KMS-11 (cell line): ENCODE measurements at regions not wholly inside any gene's neighbourhood (a gene's known extent, or its start where the extent isn't known, plus 50 kb on each side); places are given as distances from the start of the nearest gene placed in this dataset.
"Not testable (repeated sequence)": the region's sequence is repeated elsewhere in the genome, so short reads cannot be mapped to it uniquely, and the experiment has no call there.

Source experiments
- H2AFZ ChIP-seq: fragments of 200-600 bp; sonication (generic); 2 replicates; pipeline ENCODE4 v1.6.1; 2016; ENCODE audit warnings: antibody characterized with exemption, mixed run types, low read depth
- H3K27ac ChIP-seq: fragments of 200-600 bp; sonication (generic); 2 replicates; pipeline ENCODE4 v1.6.1; 2016; ENCODE audit warnings: mild to moderate bottlenecking, mixed run types
- H3K27me3 ChIP-seq: fragments of 200-600 bp; sonication (generic); 2 replicates; pipeline ENCODE4 v1.6.1; 2017; ENCODE audit warnings: mild to moderate bottlenecking, low read depth, mixed run types, moderate library complexity; ENCODE audit not compliant: insufficient read depth
- H3K36me3 ChIP-seq: fragments of 200-600 bp; sonication (generic); 2 replicates; pipeline ENCODE4 v1.6.1; 2017; ENCODE audit warnings: mild to moderate bottlenecking, mixed run types; ENCODE audit not compliant: insufficient read depth
- H3K4me1 ChIP-seq: fragments of 200-600 bp; sonication (generic); 2 replicates; pipeline ENCODE4 v1.6.1; 2016; ENCODE audit warnings: mild to moderate bottlenecking, low read depth, mixed run types; ENCODE audit not compliant: poor library complexity, severe bottlenecking
- H3K4me2 ChIP-seq: fragments of 200-600 bp; sonication (generic); 2 replicates; pipeline ENCODE4 v1.7.0; 2016; ENCODE audit warnings: mild to moderate bottlenecking, mixed run types
- H3K4me3 ChIP-seq: fragments of 200-600 bp; sonication (generic); IDR thresholded peaks from 2 replicates; pipeline ENCODE4 v1.6.1; 2017; ENCODE audit warnings: low read depth, low read length, mixed read lengths; ENCODE audit not compliant: insufficient read depth
- H3K79me2 ChIP-seq: fragments of 200-600 bp; sonication (generic); 2 replicates; pipeline ENCODE4 v1.6.1; 2016; ENCODE audit warnings: low read depth, mixed run types; ENCODE audit not compliant: insufficient read depth
- H3K9ac ChIP-seq: fragments of 200-600 bp; sonication (generic); 2 replicates; pipeline ENCODE4 v1.6.1; 2016; ENCODE audit warnings: mild to moderate bottlenecking, mixed run types
- H4K20me1 ChIP-seq: fragments of 200-600 bp; sonication (generic); 2 replicates; pipeline ENCODE4 v1.6.1; 2016; ENCODE audit warnings: mild to moderate bottlenecking, mixed run types; ENCODE audit not compliant: insufficient read depth
- CTCF ChIP-seq: fragments of 200-600 bp; sonication (generic); conservative IDR thresholded peaks from 2 replicates; pipeline ENCODE4 v1.6.1; 2017; ENCODE audit warnings: low read depth, mild to moderate bottlenecking, antibody characterized with exemption, low read length, moderate library complexity, mixed read lengths

- H3K27ac ChIP-seq: no peak overlapping the region
- no peaks in the 10 kb centered on the region for H3K27me3 ChIP-seq
- no peaks in the 10 kb centered on the region for H3K79me2 ChIP-seq
- H3K4me2 ChIP-seq: no peak overlapping the region
- no peak overlapping the region for H3K4me3 ChIP-seq
- no peak overlapping the region for H2AFZ ChIP-seq
- no peaks in the 10 kb centered on the region for H3K36me3 ChIP-seq
- no peaks in the 10 kb centered on the region for H3K4me1 ChIP-seq
- TF ChIP-seq CTCF: peak; percentile 84
- H3K9ac ChIP-seq: no peak overlapping the region
- no peaks in the 10 kb centered on the region for H4K20me1 ChIP-seq
Measured at GRCh38 chr7:142626420-142627035, 122.7 kb upstream of the PRSS1 start.

DNA sequence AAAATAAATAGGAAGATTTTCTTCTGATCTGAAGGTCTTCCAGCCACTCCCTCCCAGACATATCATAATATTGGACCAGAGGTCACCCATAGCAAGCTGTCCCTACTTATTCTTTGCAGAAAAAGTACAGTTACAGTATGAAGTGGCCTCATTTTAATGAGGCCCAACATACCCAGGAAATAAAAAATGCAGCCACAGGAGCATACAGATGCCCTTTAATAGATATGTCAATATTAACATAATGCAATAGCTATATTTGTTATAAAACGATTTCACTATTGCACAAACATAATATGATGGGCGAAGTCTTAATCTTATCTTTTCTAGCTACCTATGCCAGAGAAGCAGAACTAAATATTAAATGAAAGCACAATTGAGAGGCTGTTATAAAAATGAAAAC lies 124.1 kb upstream of the PRSS1 start:
- H2AFZ ChIP-seq, H3K79me2 ChIP-seq, H3K4me1 ChIP-seq, H4K20me1 ChIP-seq, H3K9ac ChIP-seq, H3K4me3 ChIP-seq, H3K27me3 ChIP-seq, H3K4me2 ChIP-seq, H3K27ac ChIP-seq, H3K36me3 ChIP-seq: not testable (repeated sequence)

- no peak overlapping the region for H3K9ac ChIP-seq
- H3K36me3 ChIP-seq: no peaks in the 10 kb centered on the region
- no peak overlapping the region for H3K27ac ChIP-seq
- H3K4me1 ChIP-seq: no peaks in the 10 kb centered on the region
- H4K20me1 ChIP-seq: no peaks in the 10 kb centered on the region
- no peak overlapping the region for H2AFZ ChIP-seq
- TF ChIP-seq CTCF: no peak
- no peak overlapping the region for H3K4me3 ChIP-seq
- H3K79me2 ChIP-seq: no peaks in the 10 kb centered on the region
- no peaks in the 10 kb centered on the region for H3K27me3 ChIP-seq
- H3K4me2 ChIP-seq: no peak overlapping the region
Measured at GRCh38 chr7:142620402-142620801, 128.9 kb upstream of the PRSS1 start.

- Histone ChIP-seq H3K27me3 (no peaks in the 10 kb centered on the region), H3K4me2 (no peak overlapping the region), H3K27ac (no peak overlapping the region), H3K4me3 (no peak overlapping the region), H3K36me3 (no peaks in the 10 kb centered on the region), H2AFZ (no peak overlapping the region), H3K79me2 (no peaks in the 10 kb centered on the region), H3K9ac (no peak overlapping the region), H4K20me1 (no peaks in the 10 kb centered on the region), H3K4me1 (no peaks in the 10 kb centered on the region)
- no peak for TF ChIP-seq CTCF
Measured at GRCh38 chr7:142618655-142619351, 130.5 kb upstream of the PRSS1 start.

DNA sequence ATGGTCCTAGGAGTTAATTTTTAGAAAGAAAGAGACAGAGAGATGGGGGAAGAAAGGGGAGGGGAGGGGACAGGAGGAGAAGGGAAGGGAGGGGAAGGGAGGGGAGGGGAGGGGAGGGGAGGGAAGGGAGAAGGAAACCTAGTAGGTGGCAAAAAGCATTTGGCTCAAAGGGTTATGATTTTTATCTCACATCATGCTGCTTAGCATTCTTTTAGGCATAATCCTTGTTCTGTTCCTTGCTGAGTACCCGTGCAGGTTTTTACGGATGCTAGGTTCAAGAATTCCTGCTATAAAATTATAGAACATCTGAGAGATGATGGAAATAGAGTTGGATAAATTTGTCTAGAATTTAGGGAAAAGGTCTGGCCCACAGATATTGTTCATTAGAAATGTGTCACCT lies 132.4 kb upstream of the PRSS1 start:
- Histone ChIP-seq H3K27me3 (no peaks in the 10 kb centered on the region), H4K20me1 (no peaks in the 10 kb centered on the region), H3K27ac (no peak overlapping the region), H2AFZ (no peak overlapping the region), H3K4me1 (no peaks in the 10 kb centered on the region), H3K79me2 (no peaks in the 10 kb centered on the region), H3K9ac (no peak overlapping the region), H3K4me3 (no peak overlapping the region), H3K36me3 (no peaks in the 10 kb centered on the region), H3K4me2 (no peak overlapping the region)
- TF ChIP-seq CTCF: no peak
